ENCODE measurements at regions not wholly inside any gene's neighbourhood (a gene's known extent, or its start where the extent isn't known, plus 50 kb on each side); places are given as distances from the start of the nearest gene placed in this dataset.
"Not testable (repeated sequence)": the region's sequence is repeated elsewhere in the genome, so short reads cannot be mapped to it uniquely, and the experiment has no call there.

GRCh38 chr7:25694699-25695098 lies 457.3 kb upstream of the NFE2L3 start:
- no peak overlapping the region for H3K4me3 ChIP-seq (ENCODE audit: low read length in 3 of 3)
- TF ChIP-seq CTCF (IDR thresholded peaks at IDR 0.05; ENCODE audit: borderline replicate concordance, extremely low read depth, insufficient read depth) = no peak
- FAIRE-seq (no peak), DNase-seq (peak in 2 of 5 donors; percentile 51 to 67)
- H3K27ac ChIP-seq (ENCODE audit: low read depth in 2 of 2, low read length in 2 of 2) = no peak overlapping the region
- intact Hi-C loops (cut with DNase I) = no loop called here
- no peaks in the 10 kb centered on the region for H3K9me3 ChIP-seq (ENCODE audit: control insufficient read depth in 2 of 3, insufficient read depth in 1 of 3, low read length in 3 of 3)
- no peaks in the 10 kb centered on the region for H3K27me3 ChIP-seq (ENCODE audit: control insufficient read depth, insufficient read depth, low read length)
- peaks cover 0 to 5% (median 0%) of the 10 kb centered on the region in 3 donors for H3K4me1 ChIP-seq (ENCODE audit: control insufficient read depth in 2 of 3, insufficient read depth in 2 of 3, low read depth in 1 of 3, low read length in 3 of 3)
- H3K36me3 ChIP-seq (ENCODE audit: control insufficient read depth in 2 of 3, insufficient read depth in 3 of 3, low read length in 3 of 3) = no peaks in the 10 kb centered on the region
- no peak overlapping the region for H3K9ac ChIP-seq (ENCODE audit: low read length in 3 of 3)

GRCh38 chr7:25696571-25696970 lies 455.4 kb upstream of the NFE2L3 start:
- H3K36me3 ChIP-seq (ENCODE audit: control insufficient read depth in 2 of 3, insufficient read depth in 3 of 3, low read length in 3 of 3) = no peaks in the 10 kb centered on the region
- FAIRE-seq = no peak
- intact Hi-C loops (cut with DNase I) = no loop called here
- no peak for DNase-seq
- H3K27ac ChIP-seq (ENCODE audit: low read depth in 2 of 2, low read length in 2 of 2) = no peak overlapping the region
- peaks cover 0 to 5% (median 0%) of the 10 kb centered on the region in 3 donors for H3K4me1 ChIP-seq (ENCODE audit: control insufficient read depth in 2 of 3, insufficient read depth in 2 of 3, low read depth in 1 of 3, low read length in 3 of 3)
- no peaks in the 10 kb centered on the region for H3K27me3 ChIP-seq (ENCODE audit: control insufficient read depth, insufficient read depth, low read length)
- no peak overlapping the region for H3K4me3 ChIP-seq (ENCODE audit: low read length in 3 of 3)
- H3K9me3 ChIP-seq (ENCODE audit: control insufficient read depth in 2 of 3, insufficient read depth in 1 of 3, low read length in 3 of 3) = no peaks in the 10 kb centered on the region
- H3K9ac ChIP-seq (ENCODE audit: low read length in 3 of 3) = no peak overlapping the region
- no peak for TF ChIP-seq CTCF (IDR thresholded peaks at IDR 0.05; ENCODE audit: borderline replicate concordance, extremely low read depth, insufficient read depth)

- H3K4me1 ChIP-seq (ENCODE audit: control insufficient read depth in 2 of 3, insufficient read depth in 2 of 3, low read depth in 1 of 3, low read length in 3 of 3) = peaks cover 0 to 5% (median 0%) of the 10 kb centered on the region in 3 donors
- FAIRE-seq (no peak), DNase-seq (peak in 3 of 5 donors; percentile 32 to 90 (median 88))
- H3K4me3 ChIP-seq (ENCODE audit: low read length in 3 of 3) = no peak overlapping the region
- H3K9me3 ChIP-seq (ENCODE audit: control insufficient read depth in 2 of 3, insufficient read depth in 1 of 3, low read length in 3 of 3) = no peaks in the 10 kb centered on the region
- intact Hi-C loops (cut with DNase I) = no loop called here
- H3K27ac ChIP-seq (ENCODE audit: low read depth in 2 of 2, low read length in 2 of 2) = no peak overlapping the region
- H3K9ac ChIP-seq (ENCODE audit: low read length in 3 of 3) = no peak overlapping the region
- H3K36me3 ChIP-seq (ENCODE audit: control insufficient read depth in 2 of 3, insufficient read depth in 3 of 3, low read length in 3 of 3) = no peaks in the 10 kb centered on the region
- no peak for TF ChIP-seq CTCF (IDR thresholded peaks at IDR 0.05; ENCODE audit: borderline replicate concordance, extremely low read depth, insufficient read depth)
- no peaks in the 10 kb centered on the region for H3K27me3 ChIP-seq (ENCODE audit: control insufficient read depth, insufficient read depth, low read length)
Measured at GRCh38 chr7:25698451-25699113, 453.4 kb upstream of the NFE2L3 start.

GRCh38 chr7:25700141-25700540 lies 451.9 kb upstream of the NFE2L3 start:
- H3K9me3 ChIP-seq (ENCODE audit: control insufficient read depth in 2 of 3, insufficient read depth in 1 of 3, low read length in 3 of 3); intact Hi-C loops (cut with DNase I); FAIRE-seq; H3K27ac ChIP-seq (ENCODE audit: low read depth in 2 of 2, low read length in 2 of 2); H3K4me1 ChIP-seq (ENCODE audit: control insufficient read depth in 2 of 3, insufficient read depth in 2 of 3, low read depth in 1 of 3, low read length in 3 of 3); H3K9ac ChIP-seq (ENCODE audit: low read length in 3 of 3); H3K27me3 ChIP-seq (ENCODE audit: control insufficient read depth, insufficient read depth, low read length); DNase-seq; H3K36me3 ChIP-seq (ENCODE audit: control insufficient read depth in 2 of 3, insufficient read depth in 3 of 3, low read length in 3 of 3); H3K4me3 ChIP-seq (ENCODE audit: low read length in 3 of 3): not testable (repeated sequence)

Data from kidney (tissue), 13 donors.